H9 (cell line): ENCODE measurements at regions not wholly inside any gene's neighbourhood (a gene's known extent, or its start where the extent isn't known, plus 50 kb on each side); places are given as distances from the start of the nearest gene placed in this dataset.

Experiments
- DNase-seq: peaks from one replicate; pipeline ENCODE4 v3.0.0-alpha.2; 2017
- H2AFZ ChIP-seq: one replicate; pipeline ENCODE4 v1.6.1; 2013; ENCODE audit warnings: mild to moderate bottlenecking, low read length, control low read depth, moderate library complexity
- H2AK5ac ChIP-seq: 2 replicates; pipeline ENCODE4 v1.6.1; 2013; ENCODE audit warnings: low read length, control low read depth, mixed read lengths; ENCODE audit not compliant: insufficient read length
- H2BK120ac ChIP-seq: one replicate; pipeline ENCODE4 v1.6.1; 2013; ENCODE audit warnings: low read depth, mild to moderate bottlenecking, low read length, control low read depth, inconsistent platforms; ENCODE audit not compliant: poor library complexity, severe bottlenecking
- H2BK12ac ChIP-seq: 2 replicates; pipeline ENCODE4 v1.6.1; 2013; ENCODE audit warnings: low read length, control low read depth, mixed read lengths, low read depth; ENCODE audit not compliant: insufficient read length
- H2BK15ac ChIP-seq: 2 replicates; pipeline ENCODE4 v1.6.1; 2013; ENCODE audit warnings: low read depth, low read length, control low read depth
- H2BK20ac ChIP-seq: one replicate; pipeline ENCODE4 v1.6.1; 2013; ENCODE audit warnings: low read depth, mild to moderate bottlenecking, low read length, control low read depth, inconsistent platforms; ENCODE audit not compliant: poor library complexity, severe bottlenecking
- H2BK5ac ChIP-seq: 2 replicates; pipeline ENCODE4 v1.6.1; 2013; ENCODE audit warnings: low read length, control low read depth, mixed read lengths; ENCODE audit not compliant: insufficient read length
- H3K14ac ChIP-seq: 2 replicates; pipeline ENCODE4 v1.6.1; 2013; ENCODE audit warnings: low read length, control low read depth; ENCODE audit not compliant: insufficient read depth
- H3K18ac ChIP-seq: 2 replicates; pipeline ENCODE4 v1.6.1; 2013; ENCODE audit warnings: low read depth, mild to moderate bottlenecking, mixed read lengths, low read length, control low read depth; ENCODE audit not compliant: insufficient read length
- H3K23ac ChIP-seq: 2 replicates; pipeline ENCODE4 v1.6.1; 2013; ENCODE audit warnings: low read length, control low read depth, mixed read lengths, low read depth; ENCODE audit not compliant: insufficient read length
- H3K23me2 ChIP-seq: 2 replicates; pipeline ENCODE4 v1.6.1; 2013; ENCODE audit warnings: low read depth, mild to moderate bottlenecking, mixed read lengths, low read length, control low read depth; ENCODE audit not compliant: insufficient read length, poor library complexity, severe bottlenecking
- H3K27ac ChIP-seq: 2 replicates; pipeline ENCODE4 v1.5.1; 2013; ENCODE audit warnings: low read length, control low read depth, mixed read lengths, low read depth; ENCODE audit not compliant: insufficient read length
- H3K27me3 ChIP-seq: 2 replicates; pipeline ENCODE4 v1.6.1; 2013; ENCODE audit warnings: low read length, control low read depth, inconsistent platforms; ENCODE audit not compliant: insufficient read depth
- H3K4ac ChIP-seq: 2 replicates; pipeline ENCODE4 v1.6.1; 2013; ENCODE audit warnings: low read depth, mild to moderate bottlenecking, control low read depth, inconsistent platforms, low read length, moderate library complexity
- H3K4me1 ChIP-seq: 2 replicates; pipeline ENCODE4 v1.6.1; 2013; ENCODE audit warnings: low read length, control low read depth, inconsistent platforms; ENCODE audit not compliant: insufficient read depth
- H3K4me2 ChIP-seq: 2 replicates; pipeline ENCODE4 v1.6.1; 2013; ENCODE audit warnings: low read length, control low read depth, mixed read lengths; ENCODE audit not compliant: insufficient read length, insufficient read depth
- H3K56ac ChIP-seq: 2 replicates; pipeline ENCODE4 v1.6.1; 2013; ENCODE audit warnings: low read depth, mild to moderate bottlenecking, mixed read lengths, low read length, control low read depth; ENCODE audit not compliant: insufficient read length
- H3K79me1 ChIP-seq: 2 replicates; pipeline ENCODE4 v1.6.1; 2013; ENCODE audit warnings: low read depth, mild to moderate bottlenecking, moderate library complexity, low read length, control low read depth, inconsistent platforms; ENCODE audit not compliant: insufficient read depth, poor library complexity, severe bottlenecking
- H3K79me2 ChIP-seq: 2 replicates; pipeline ENCODE4 v1.6.1; 2013; ENCODE audit warnings: low read length, control low read depth, inconsistent platforms; ENCODE audit not compliant: insufficient read depth
- H3K9ac ChIP-seq: 2 replicates; pipeline ENCODE4 v1.6.1; 2013; ENCODE audit warnings: low read length, control low read depth, mixed read lengths; ENCODE audit not compliant: insufficient read length; ENCODE audit errors: extremely low read depth
- H3K9me3 ChIP-seq: one replicate; pipeline ENCODE4 v1.6.1; 2013; ENCODE audit warnings: low read depth, low read length, inconsistent platforms; ENCODE audit not compliant: control insufficient read depth
- H3T11ph ChIP-seq: one replicate; pipeline ENCODE4 v1.6.1; 2013; ENCODE audit warnings: mild to moderate bottlenecking, low read length, control low read depth, inconsistent platforms
- H4K20me1 ChIP-seq: one replicate; pipeline ENCODE4 v1.6.1; 2013; ENCODE audit not compliant: control insufficient read depth, insufficient read length, insufficient read depth
- H4K5ac ChIP-seq: 2 replicates; pipeline ENCODE4 v1.6.1; 2013; ENCODE audit warnings: low read depth, mild to moderate bottlenecking, mixed read lengths, low read length, control low read depth; ENCODE audit not compliant: insufficient read length
- H4K8ac ChIP-seq: replicated peaks from 2 replicates; pipeline ENCODE4 v1.6.1; 2013; ENCODE audit warnings: low read length, control low read depth, mixed read lengths, low read depth; ENCODE audit not compliant: insufficient read length
- H4K91ac ChIP-seq: 2 replicates; pipeline ENCODE4 v1.6.1; 2013; ENCODE audit warnings: low read depth, mild to moderate bottlenecking, moderate library complexity, mixed read lengths, low read length, control low read depth; ENCODE audit not compliant: insufficient read length
- H3K27ac Mint-ChIP-seq, 3 experiments: 2 replicates in 2 of 3; 3 replicates in 1 of 3; pipeline ENCODE4 v1.8.0; 2020 to 2021; ENCODE audit warnings: mixed read lengths in 3 of 3, mild to moderate bottlenecking in 1 of 3, moderate library complexity in 1 of 3
- H3K27me3 Mint-ChIP-seq: 2 replicates; pipeline ENCODE4 v1.8.0; 2021; ENCODE audit warnings: low read depth, mild to moderate bottlenecking, moderate library complexity, mixed read lengths
- H3K36me3 Mint-ChIP-seq, 3 experiments: 2 replicates in 2 of 3; 3 replicates in 1 of 3; pipeline ENCODE4 v1.8.0; 2020 to 2021; ENCODE audit warnings: low read depth in 3 of 3, mixed read lengths in 3 of 3; ENCODE audit not compliant: insufficient read depth in 1 of 3
- H3K4me1 Mint-ChIP-seq, 2 experiments: 2 replicates each; pipeline ENCODE4 v1.8.0; 2020; ENCODE audit warnings: mixed read lengths in 2 of 2
- H3K4me3 Mint-ChIP-seq, 2 experiments: 2 replicates in 1 of 2; 3 replicates in 1 of 2; pipeline ENCODE4 v1.8.0; 2020 to 2021; ENCODE audit warnings: mild to moderate bottlenecking in 2 of 2, mixed read lengths in 2 of 2, moderate library complexity in 1 of 2
- H3K9me3 Mint-ChIP-seq, 2 experiments: 2 replicates in 1 of 2; 3 replicates in 1 of 2; pipeline ENCODE4 v1.8.0; 2020; ENCODE audit warnings: mild to moderate bottlenecking in 2 of 2, mixed read lengths in 2 of 2, moderate library complexity in 1 of 2
- CTCF ChIP-seq: fragments of 200-600 bp; sonication (generic); conservative IDR thresholded peaks from 3 replicates; pipeline ENCODE4 v1.8.0; 2021; ENCODE audit warnings: antibody characterized with exemption, mild to moderate bottlenecking
- WGBS: extraction: QIAGEN DNeasy Blood & Tissue Kit; methylation state at CpG from one replicate; pipeline ENCODE4 v1.1.7; 2013; ENCODE audit warnings: missing lambda C conversion rate, low lambda C conversion rate, mixed read lengths; ENCODE audit not compliant: insufficient read length; ENCODE audit errors: extremely low coverage; 5-methylcytosine and 5-hydroxymethylcytosine counted together

GRCh38 chr1:168427051-168427450, 116.7 kb downstream of the XCL2 start:
- no peaks in the 10 kb centered on the region for H3K79me2 ChIP-seq
- no peak overlapping the region for H3K14ac ChIP-seq
- H3K23ac ChIP-seq = no peak overlapping the region
- H2BK12ac ChIP-seq = no peak overlapping the region
- H3T11ph ChIP-seq = no peak overlapping the region
- Mint-ChIP-seq H3K4me3 (no peak overlapping the region), H3K9me3 (no peaks in the 10 kb centered on the region), H3K4me1 (peaks cover 16 to 22% of the 10 kb centered on the region in 2 experiments; a peak in 3 of 4 replicates), H3K27me3 (peaks cover 1% of the 10 kb centered on the region; the same call in 1 of the 2 replicates), H3K27ac (0 out of 7 replicates have a peak overlapping the region, but pooled peaks of 1 of the 3 experiments have one; percentile 8), H3K36me3 (no peaks in the 10 kb centered on the region; a peak in 1 of 7 replicates)
- no peak overlapping the region for H2AFZ ChIP-seq
- no peak overlapping the region for H4K5ac ChIP-seq
- no CpG with 5 or more reads among the region's 1 CpG for WGBS
- no peak overlapping the region for H3K9ac ChIP-seq
- DNase-seq = no peak
- no peak overlapping the region for H2BK120ac ChIP-seq
- H2BK20ac ChIP-seq = no peak overlapping the region
- H3K79me1 ChIP-seq = no peaks in the 10 kb centered on the region
- H3K4ac ChIP-seq = no peak overlapping the region
- no peak overlapping the region for H3K27ac ChIP-seq
- H3K18ac ChIP-seq = no peak overlapping the region
- H4K20me1 ChIP-seq = no peaks in the 10 kb centered on the region
- no peaks in the 10 kb centered on the region for H3K27me3 ChIP-seq
- H4K91ac ChIP-seq = no peak overlapping the region
- no peak for TF ChIP-seq CTCF
- no peak overlapping the region for H3K4me2 ChIP-seq
- H3K56ac ChIP-seq = no peak overlapping the region
- H3K9me3 ChIP-seq = no peaks in the 10 kb centered on the region
- H3K4me1 ChIP-seq = peaks cover 13% of the 10 kb centered on the region
- no peak overlapping the region for H2BK5ac ChIP-seq
- H4K8ac ChIP-seq = no peak overlapping the region
- no peaks in the 10 kb centered on the region for H3K23me2 ChIP-seq
- H2AK5ac ChIP-seq = no peak overlapping the region
- H2BK15ac ChIP-seq = no peak overlapping the region
